ENCODE measurements at regions not wholly inside any gene's neighbourhood (a gene's known extent, or its start where the extent isn't known, plus 50 kb on each side); places are given as distances from the start of the nearest gene placed in this dataset.

GRCh38 chr21:32132881-32133280, 146.0 kb downstream of the MIS18A start:
- WGBS: 82% methylated on average over 2 of the region's 2 CpGs
- no peaks in the 10 kb centered on the region for H3K27me3 ChIP-seq (ENCODE audit: control insufficient read depth, insufficient read depth)
- intact Hi-C loops (cut with DNase I): no loop called here
- H3K4me3 ChIP-seq (ENCODE audit: low read length): no peak overlapping the region
- H3K9me3 ChIP-seq (ENCODE audit: control insufficient read depth, low read length): no peaks in the 10 kb centered on the region
- DNase-seq (no peak), ATAC-seq (no peak)
- no peak overlapping the region for H3K27ac ChIP-seq (ENCODE audit: low read length)
- H3K4me1 ChIP-seq (ENCODE audit: control insufficient read depth, insufficient read depth, low read length): peaks cover 6% of the 10 kb centered on the region

GRCh38 chr21:32132409-32132808, 146.4 kb downstream of the MIS18A start:
- Histone ChIP-seq H3K4me1 (ENCODE audit: control insufficient read depth, insufficient read depth, low read length) (peaks cover 6% of the 10 kb centered on the region), H3K27me3 (ENCODE audit: control insufficient read depth, insufficient read depth) (no peaks in the 10 kb centered on the region), H3K9me3 (ENCODE audit: control insufficient read depth, low read length) (no peaks in the 10 kb centered on the region), H3K27ac (ENCODE audit: low read length) (no peak overlapping the region), H3K4me3 (ENCODE audit: low read length) (no peak overlapping the region)
- WGBS: 74% methylated on average over 3 of the region's 3 CpGs
- DNase-seq: no peak
- ATAC-seq: no peak
- intact Hi-C loops (cut with DNase I): no loop called here

GRCh38 chr21:32131960-32132359, 146.9 kb downstream of the MIS18A start:
- WGBS: 56% methylated on average over 5 of the region's 5 CpGs
- Histone ChIP-seq H3K4me3 (ENCODE audit: low read length) (no peak overlapping the region), H3K27me3 (ENCODE audit: control insufficient read depth, insufficient read depth) (no peaks in the 10 kb centered on the region), H3K4me1 (ENCODE audit: control insufficient read depth, insufficient read depth, low read length) (peaks cover 6% of the 10 kb centered on the region), H3K9me3 (ENCODE audit: control insufficient read depth, low read length) (no peaks in the 10 kb centered on the region), H3K27ac (ENCODE audit: low read length) (no peak overlapping the region)
- DNase-seq (peak in 1 of 3 donors; percentile 25), ATAC-seq (peak; percentile 86 to 87)
- intact Hi-C loops (cut with DNase I): no loop called here

GRCh38 chr21:32131164-32131563, 147.7 kb downstream of the MIS18A start:
- no peak overlapping the region for H3K27ac ChIP-seq (ENCODE audit: low read length)

GRCh38 chr21:32130031-32130891, 148.6 kb downstream of the MIS18A start:
- H3K27me3 ChIP-seq (ENCODE audit: control insufficient read depth, insufficient read depth): no peaks in the 10 kb centered on the region
- H3K9me3 ChIP-seq (ENCODE audit: control insufficient read depth, low read length): no peaks in the 10 kb centered on the region
- no peak overlapping the region for H3K27ac ChIP-seq (ENCODE audit: low read length)
- intact Hi-C loops (cut with DNase I): no loop called here
- ATAC-seq: no peak
- no peak overlapping the region for H3K4me3 ChIP-seq (ENCODE audit: low read length)
- DNase-seq: no peak
- H3K4me1 ChIP-seq (ENCODE audit: control insufficient read depth, insufficient read depth, low read length): peaks cover 6% of the 10 kb centered on the region
- 90% methylated on average over 5 of the region's 5 CpGs for WGBS

More at GRCh38 chr21:32131164-32131563, 147.7 kb downstream of the MIS18A start:
- DNase-seq (no peak), ATAC-seq (peak in 1 of 2 donors; percentile 24)
- intact Hi-C loops (cut with DNase I): no loop called here
- 51% methylated on average over 7 of the region's 7 CpGs for WGBS
- Histone ChIP-seq H3K9me3 (ENCODE audit: control insufficient read depth, low read length) (no peaks in the 10 kb centered on the region), H3K4me1 (ENCODE audit: control insufficient read depth, insufficient read depth, low read length) (peaks cover 6% of the 10 kb centered on the region), H3K27me3 (ENCODE audit: control insufficient read depth, insufficient read depth) (no peaks in the 10 kb centered on the region), H3K4me3 (ENCODE audit: low read length) (no peak overlapping the region)

GRCh38 chr21:32127081-32127480, 151.8 kb downstream of the MIS18A start:
- WGBS: 84% methylated on average over 3 of the region's 3 CpGs
- intact Hi-C loops (cut with DNase I): no loop called here
- ATAC-seq: no peak

GRCh38 chr21:32122082-32122481, 156.8 kb downstream of the MIS18A start:
- Histone ChIP-seq H3K4me1 (ENCODE audit: control insufficient read depth, insufficient read depth, low read length) (no peaks in the 10 kb centered on the region), H3K9me3 (ENCODE audit: control insufficient read depth, low read length) (no peaks in the 10 kb centered on the region), H3K27me3 (ENCODE audit: control insufficient read depth, insufficient read depth) (no peaks in the 10 kb centered on the region), H3K27ac (ENCODE audit: low read length) (no peak overlapping the region), H3K4me3 (ENCODE audit: low read length) (no peak overlapping the region)
- DNase-seq (no peak), ATAC-seq (no peak)
- intact Hi-C loops (cut with DNase I): no loop called here
- 84% methylated on average over 2 of the region's 2 CpGs for WGBS

More at GRCh38 chr21:32127081-32127480, 151.8 kb downstream of the MIS18A start:
- Histone ChIP-seq H3K4me3 (ENCODE audit: low read length) (no peak overlapping the region), H3K4me1 (ENCODE audit: control insufficient read depth, insufficient read depth, low read length) (peaks cover 4% of the 10 kb centered on the region), H3K27ac (ENCODE audit: low read length) (no peak overlapping the region), H3K27me3 (ENCODE audit: control insufficient read depth, insufficient read depth) (no peaks in the 10 kb centered on the region), H3K9me3 (ENCODE audit: control insufficient read depth, low read length) (no peaks in the 10 kb centered on the region)
- DNase-seq: no peak

- Histone ChIP-seq H3K9me3 (ENCODE audit: control insufficient read depth, low read length) (no peaks in the 10 kb centered on the region), H3K4me3 (ENCODE audit: low read length) (no peak overlapping the region), H3K27ac (ENCODE audit: low read length) (no peak overlapping the region), H3K27me3 (ENCODE audit: control insufficient read depth, insufficient read depth) (no peaks in the 10 kb centered on the region), H3K4me1 (ENCODE audit: control insufficient read depth, insufficient read depth, low read length) (no peaks in the 10 kb centered on the region)
- 81% methylated on average over 3 of the region's 3 CpGs for WGBS
- ATAC-seq (no peak), DNase-seq (no peak)
- intact Hi-C loops (cut with DNase I): no loop called here
These were observed 158.6 kb downstream of the MIS18A start for GRCh38 chr21:32120230-32120629.

- H3K4me3 ChIP-seq (ENCODE audit: low read length): no peak overlapping the region
- no peak overlapping the region for H3K27ac ChIP-seq (ENCODE audit: low read length)
- H3K4me1 ChIP-seq (ENCODE audit: control insufficient read depth, insufficient read depth, low read length): no peaks in the 10 kb centered on the region
- ATAC-seq (no peak), DNase-seq (no peak)
- H3K27me3 ChIP-seq (ENCODE audit: control insufficient read depth, insufficient read depth): no peaks in the 10 kb centered on the region
- intact Hi-C loops (cut with DNase I): no loop called here
- 95% methylated on average over 1 of the region's 1 CpG for WGBS
- H3K9me3 ChIP-seq (ENCODE audit: control insufficient read depth, low read length): no peaks in the 10 kb centered on the region
These were observed 159.0 kb downstream of the MIS18A start for GRCh38 chr21:32119811-32120210.

- Histone ChIP-seq H3K27me3 (ENCODE audit: control insufficient read depth, insufficient read depth) (no peaks in the 10 kb centered on the region), H3K9me3 (ENCODE audit: control insufficient read depth, low read length) (no peaks in the 10 kb centered on the region), H3K27ac (ENCODE audit: low read length) (no peak overlapping the region), H3K4me1 (ENCODE audit: control insufficient read depth, insufficient read depth, low read length) (no peaks in the 10 kb centered on the region), H3K4me3 (ENCODE audit: low read length) (no peak overlapping the region)
- WGBS: 66% methylated on average over 4 of the region's 4 CpGs
- ATAC-seq: no peak
- no peak for DNase-seq
- intact Hi-C loops (cut with DNase I): no loop called here
These were observed 159.5 kb downstream of the MIS18A start for GRCh38 chr21:32119389-32119788.

- intact Hi-C loops (cut with DNase I): no loop called here
- Histone ChIP-seq H3K27me3 (ENCODE audit: control insufficient read depth, insufficient read depth) (no peaks in the 10 kb centered on the region), H3K9me3 (ENCODE audit: control insufficient read depth, low read length) (no peaks in the 10 kb centered on the region), H3K4me1 (ENCODE audit: control insufficient read depth, insufficient read depth, low read length) (no peaks in the 10 kb centered on the region), H3K27ac (ENCODE audit: low read length) (no peak overlapping the region), H3K4me3 (ENCODE audit: low read length) (no peak overlapping the region)
- ATAC-seq (no peak), DNase-seq (no peak)
- WGBS: 82% methylated on average over 11 of the region's 11 CpGs
These were observed 164.3 kb downstream of the MIS18A start for GRCh38 chr21:32114419-32115035.

All from right cardiac atrium (tissue), 5 donors.